ENCODE measurements at regions not wholly inside any gene's neighbourhood (a gene's known extent, or its start where the extent isn't known, plus 50 kb on each side); places are given as distances from the start of the nearest gene placed in this dataset.

GRCh38 chr1:68979891-68980290, 483.0 kb upstream of the DEPDC1 start:
- Histone ChIP-seq H3K4me1 (ENCODE audit: control insufficient read depth, insufficient read depth, low read length) (no peaks in the 10 kb centered on the region), H3K9me3 (ENCODE audit: control insufficient read depth, insufficient read depth, low read length) (no peaks in the 10 kb centered on the region), H3K4me3 (ENCODE audit: low read depth, low read length) (no peak overlapping the region), H3K36me3 (ENCODE audit: control insufficient read depth, insufficient read depth, low read length) (no peaks in the 10 kb centered on the region), H3K27me3 (ENCODE audit: control insufficient read depth, insufficient read depth, low read length) (no peaks in the 10 kb centered on the region), H3K27ac (ENCODE audit: low read depth, low read length) (no peak overlapping the region)
- DNase-seq (ENCODE audit: low read depth in 4 of 6, low spot score in 6 of 6), result no peak
- WGBS (ENCODE audit: insufficient coverage), result no CpG with 5 or more reads among the region's 1 CpG

GRCh38 chr1:68984289-68984688, 487.4 kb upstream of the DEPDC1 start:
- no peaks in the 10 kb centered on the region for H3K27me3 ChIP-seq (ENCODE audit: control insufficient read depth, insufficient read depth, low read length)
- DNase-seq (ENCODE audit: low read depth in 4 of 6, low spot score in 6 of 6), result no peak
- 91% methylated on average over 2 of the region's 2 CpGs for WGBS (ENCODE audit: insufficient coverage)
- H3K4me3 ChIP-seq (ENCODE audit: low read depth, low read length), result no peak overlapping the region
- no peaks in the 10 kb centered on the region for H3K4me1 ChIP-seq (ENCODE audit: control insufficient read depth, insufficient read depth, low read length)
- H3K36me3 ChIP-seq (ENCODE audit: control insufficient read depth, insufficient read depth, low read length), result no peaks in the 10 kb centered on the region
- H3K27ac ChIP-seq (ENCODE audit: low read depth, low read length), result no peak overlapping the region
- H3K9me3 ChIP-seq (ENCODE audit: control insufficient read depth, insufficient read depth, low read length), result no peaks in the 10 kb centered on the region

GRCh38 chr1:68994096-68994495, 497.2 kb upstream of the DEPDC1 start:
- Histone ChIP-seq H3K27ac (ENCODE audit: low read depth, low read length) (no peak overlapping the region), H3K4me1 (ENCODE audit: control insufficient read depth, insufficient read depth, low read length) (no peaks in the 10 kb centered on the region), H3K36me3 (ENCODE audit: control insufficient read depth, insufficient read depth, low read length) (no peaks in the 10 kb centered on the region), H3K4me3 (ENCODE audit: low read depth, low read length) (no peak overlapping the region), H3K27me3 (ENCODE audit: control insufficient read depth, insufficient read depth, low read length) (no peaks in the 10 kb centered on the region), H3K9me3 (ENCODE audit: control insufficient read depth, insufficient read depth, low read length) (no peaks in the 10 kb centered on the region)
- 100% methylated on average over 1 of the region's 4 CpGs for WGBS (ENCODE audit: insufficient coverage)
- DNase-seq (ENCODE audit: low read depth in 4 of 6, low spot score in 6 of 6), result no peak

GRCh38 chr1:69016468-69016867, 519.6 kb upstream of the DEPDC1 start:
- Histone ChIP-seq H3K4me1 (ENCODE audit: control insufficient read depth, insufficient read depth, low read length) (no peaks in the 10 kb centered on the region), H3K27ac (ENCODE audit: low read depth, low read length) (no peak overlapping the region), H3K36me3 (ENCODE audit: control insufficient read depth, insufficient read depth, low read length) (no peaks in the 10 kb centered on the region), H3K9me3 (ENCODE audit: control insufficient read depth, insufficient read depth, low read length) (no peaks in the 10 kb centered on the region), H3K27me3 (ENCODE audit: control insufficient read depth, insufficient read depth, low read length) (no peaks in the 10 kb centered on the region), H3K4me3 (ENCODE audit: low read depth, low read length) (no peak overlapping the region)
- no peak for DNase-seq (ENCODE audit: low read depth in 4 of 6, low spot score in 6 of 6)

GRCh38 chr1:69029649-69030048, 532.8 kb upstream of the DEPDC1 start:
- no peak for DNase-seq (ENCODE audit: low read depth in 4 of 6, low spot score in 6 of 6)
- Histone ChIP-seq H3K36me3 (ENCODE audit: control insufficient read depth, insufficient read depth, low read length) (no peaks in the 10 kb centered on the region), H3K4me3 (ENCODE audit: low read depth, low read length) (no peak overlapping the region), H3K27ac (ENCODE audit: low read depth, low read length) (no peak overlapping the region), H3K4me1 (ENCODE audit: control insufficient read depth, insufficient read depth, low read length) (no peaks in the 10 kb centered on the region), H3K9me3 (ENCODE audit: control insufficient read depth, insufficient read depth, low read length) (peaks cover 2% of the 10 kb centered on the region), H3K27me3 (ENCODE audit: control insufficient read depth, insufficient read depth, low read length) (no peaks in the 10 kb centered on the region)
- 92% methylated on average over 3 of the region's 3 CpGs for WGBS (ENCODE audit: insufficient coverage)

- Histone ChIP-seq H3K4me3 (ENCODE audit: low read depth, low read length) (no peak overlapping the region), H3K4me1 (ENCODE audit: control insufficient read depth, insufficient read depth, low read length) (no peaks in the 10 kb centered on the region), H3K36me3 (ENCODE audit: control insufficient read depth, insufficient read depth, low read length) (no peaks in the 10 kb centered on the region), H3K27ac (ENCODE audit: low read depth, low read length) (no peak overlapping the region), H3K9me3 (ENCODE audit: control insufficient read depth, insufficient read depth, low read length) (peaks cover 1% of the 10 kb centered on the region), H3K27me3 (ENCODE audit: control insufficient read depth, insufficient read depth, low read length) (no peaks in the 10 kb centered on the region)
- DNase-seq (ENCODE audit: low read depth in 4 of 6, low spot score in 6 of 6), result no peak
These were observed 529.3 kb upstream of the LRRC7 start for GRCh38 chr1:69038379-69038778.

- H3K4me1 ChIP-seq (ENCODE audit: control insufficient read depth, insufficient read depth, low read length), result no peaks in the 10 kb centered on the region
- no peak overlapping the region for H3K27ac ChIP-seq (ENCODE audit: low read depth, low read length)
- H3K36me3 ChIP-seq (ENCODE audit: control insufficient read depth, insufficient read depth, low read length), result no peaks in the 10 kb centered on the region
- no peaks in the 10 kb centered on the region for H3K9me3 ChIP-seq (ENCODE audit: control insufficient read depth, insufficient read depth, low read length)
- H3K4me3 ChIP-seq (ENCODE audit: low read depth, low read length), result no peak overlapping the region
- WGBS (ENCODE audit: insufficient coverage), result no CpG with 5 or more reads among the region's 1 CpG
- no peaks in the 10 kb centered on the region for H3K27me3 ChIP-seq (ENCODE audit: control insufficient read depth, insufficient read depth, low read length)
- no peak for DNase-seq (ENCODE audit: low read depth in 4 of 6, low spot score in 6 of 6)
These were observed 522.1 kb upstream of the LRRC7 start for GRCh38 chr1:69045572-69045971.

GRCh38 chr1:69055194-69055593, 512.5 kb upstream of the LRRC7 start:
- Histone ChIP-seq H3K4me1 (ENCODE audit: control insufficient read depth, insufficient read depth, low read length) (no peaks in the 10 kb centered on the region), H3K27ac (ENCODE audit: low read depth, low read length) (no peak overlapping the region), H3K9me3 (ENCODE audit: control insufficient read depth, insufficient read depth, low read length) (no peaks in the 10 kb centered on the region), H3K36me3 (ENCODE audit: control insufficient read depth, insufficient read depth, low read length) (no peaks in the 10 kb centered on the region), H3K4me3 (ENCODE audit: low read depth, low read length) (no peak overlapping the region), H3K27me3 (ENCODE audit: control insufficient read depth, insufficient read depth, low read length) (no peaks in the 10 kb centered on the region)
- DNase-seq (ENCODE audit: low read depth in 4 of 6, low spot score in 6 of 6), result no peak
- WGBS (ENCODE audit: insufficient coverage), result 77% methylated on average over 1 of the region's 2 CpGs

- no peaks in the 10 kb centered on the region for H3K9me3 ChIP-seq (ENCODE audit: control insufficient read depth, insufficient read depth, low read length)
- H3K4me3 ChIP-seq (ENCODE audit: low read depth, low read length), result no peak overlapping the region
- peak in 1 of 6 donors; percentile 73 for DNase-seq (ENCODE audit: low read depth in 4 of 6, low spot score in 6 of 6)
- H3K4me1 ChIP-seq (ENCODE audit: control insufficient read depth, insufficient read depth, low read length), result no peaks in the 10 kb centered on the region
- H3K36me3 ChIP-seq (ENCODE audit: control insufficient read depth, insufficient read depth, low read length), result no peaks in the 10 kb centered on the region
- H3K27ac ChIP-seq (ENCODE audit: low read depth, low read length), result no peak overlapping the region
- no peaks in the 10 kb centered on the region for H3K27me3 ChIP-seq (ENCODE audit: control insufficient read depth, insufficient read depth, low read length)
- no CpG with 5 or more reads among the region's 3 CpGs for WGBS (ENCODE audit: insufficient coverage)
These were observed 509.3 kb upstream of the LRRC7 start for GRCh38 chr1:69058454-69058853.

- Histone ChIP-seq H3K4me1 (ENCODE audit: control insufficient read depth, insufficient read depth, low read length) (no peaks in the 10 kb centered on the region), H3K9me3 (ENCODE audit: control insufficient read depth, insufficient read depth, low read length) (no peaks in the 10 kb centered on the region), H3K27ac (ENCODE audit: low read depth, low read length) (no peak overlapping the region), H3K36me3 (ENCODE audit: control insufficient read depth, insufficient read depth, low read length) (no peaks in the 10 kb centered on the region), H3K4me3 (ENCODE audit: low read depth, low read length) (no peak overlapping the region), H3K27me3 (ENCODE audit: control insufficient read depth, insufficient read depth, low read length) (no peaks in the 10 kb centered on the region)
- 97% methylated on average over 4 of the region's 7 CpGs for WGBS (ENCODE audit: insufficient coverage)
- DNase-seq (ENCODE audit: low read depth in 4 of 6, low spot score in 6 of 6), result no peak
These were observed 496.9 kb upstream of the LRRC7 start for GRCh38 chr1:69070660-69071373.
